Fibroblast of lung (primary cell): ENCODE measurements at regions not wholly inside any gene's neighbourhood (a gene's known extent, or its start where the extent isn't known, plus 50 kb on each side); places are given as distances from the start of the nearest gene placed in this dataset.

Experiments used
- DNase-seq, 2 donors: peaks; one replicate each; pipeline versions ENCODE4 v3.0.0 to v3.0.0-alpha.2; 2010; ENCODE audit warnings: low read depth in 2 of 2
- H2AFZ ChIP-seq: 2 replicates; pipeline ENCODE4 v1.5.1; 2012; ENCODE audit warnings: low read length, control low read depth, inconsistent platforms
- H3K27ac ChIP-seq: 2 replicates; pipeline ENCODE4 v1.5.1; 2011; ENCODE audit warnings: low read length, control low read depth; ENCODE audit not compliant: insufficient read depth
- H3K27me3 ChIP-seq: 2 replicates; pipeline ENCODE4 v1.5.1; 2011; ENCODE audit warnings: mild to moderate bottlenecking, low read length; ENCODE audit not compliant: control insufficient read depth, insufficient read depth
- H3K36me3 ChIP-seq: 2 replicates; pipeline ENCODE4 v1.5.1; 2011; ENCODE audit warnings: low read length; ENCODE audit not compliant: control insufficient read depth, insufficient read depth
- H3K4me1 ChIP-seq: 2 replicates; pipeline ENCODE4 v1.5.1; 2011; ENCODE audit warnings: low read length; ENCODE audit not compliant: control insufficient read depth, insufficient read depth; ENCODE audit errors: extremely low read depth
- H3K4me2 ChIP-seq: 2 replicates; pipeline ENCODE4 v1.5.1; 2011; ENCODE audit warnings: low read length, control low read depth; ENCODE audit not compliant: insufficient read depth; ENCODE audit errors: extremely low read depth
- H3K4me3 ChIP-seq, 4 experiments: fragments of 200-600 bp in 1 of 4; sonication (generic) in 1 of 4; replicated peaks in 1 of 4; 2 replicates each; pipeline ENCODE4 v1.5.1; 2011 to 2016; ENCODE audit warnings: low read length in 4 of 4, low read depth in 3 of 4, mild to moderate bottlenecking in 3 of 4, control low read depth in 2 of 4, inconsistent platforms in 1 of 4, mixed read lengths in 1 of 4; ENCODE audit not compliant: insufficient read depth in 1 of 4; ENCODE audit errors: control extremely low read depth in 1 of 4
- H3K79me2 ChIP-seq: 2 replicates; pipeline ENCODE4 v1.5.1; 2012; ENCODE audit warnings: mild to moderate bottlenecking, low read length, inconsistent platforms; ENCODE audit not compliant: control insufficient read depth, insufficient read depth
- H3K9ac ChIP-seq: 2 replicates; pipeline ENCODE4 v1.5.1; 2011; ENCODE audit warnings: mild to moderate bottlenecking, low read length, control low read depth; ENCODE audit not compliant: insufficient read depth
- H3K9me3 ChIP-seq: 2 replicates; pipeline ENCODE4 v1.5.1; 2012; ENCODE audit warnings: low read depth, low read length; ENCODE audit not compliant: control insufficient read depth, insufficient read depth
- H4K20me1 ChIP-seq: 2 replicates; pipeline ENCODE4 v1.5.1; 2011; ENCODE audit warnings: low read length; ENCODE audit not compliant: control insufficient read depth, insufficient read depth; ENCODE audit errors: extremely low read depth
- EZH2 ChIP-seq: IDR thresholded peaks from 2 replicates; pipeline ENCODE4 v1.5.1; 2012; ENCODE audit warnings: low read length, control low read depth, mild to moderate bottlenecking; ENCODE audit errors: missing control alignments
- TF ChIP-seq, protein P1 (sequence below), 2 donors: IDR thresholded peaks in 1 of 2; conservative IDR thresholded peaks in 1 of 2; 1 replicate in 1 of 2; 2 replicates in 1 of 2; pipeline ENCODE4 v1.5.1; 2011 to 2012; ENCODE audit warnings: low read length in 2 of 2, control low read depth in 1 of 2, inconsistent platforms in 1 of 2, low read depth in 1 of 2, mild to moderate bottlenecking in 1 of 2

DNA sequence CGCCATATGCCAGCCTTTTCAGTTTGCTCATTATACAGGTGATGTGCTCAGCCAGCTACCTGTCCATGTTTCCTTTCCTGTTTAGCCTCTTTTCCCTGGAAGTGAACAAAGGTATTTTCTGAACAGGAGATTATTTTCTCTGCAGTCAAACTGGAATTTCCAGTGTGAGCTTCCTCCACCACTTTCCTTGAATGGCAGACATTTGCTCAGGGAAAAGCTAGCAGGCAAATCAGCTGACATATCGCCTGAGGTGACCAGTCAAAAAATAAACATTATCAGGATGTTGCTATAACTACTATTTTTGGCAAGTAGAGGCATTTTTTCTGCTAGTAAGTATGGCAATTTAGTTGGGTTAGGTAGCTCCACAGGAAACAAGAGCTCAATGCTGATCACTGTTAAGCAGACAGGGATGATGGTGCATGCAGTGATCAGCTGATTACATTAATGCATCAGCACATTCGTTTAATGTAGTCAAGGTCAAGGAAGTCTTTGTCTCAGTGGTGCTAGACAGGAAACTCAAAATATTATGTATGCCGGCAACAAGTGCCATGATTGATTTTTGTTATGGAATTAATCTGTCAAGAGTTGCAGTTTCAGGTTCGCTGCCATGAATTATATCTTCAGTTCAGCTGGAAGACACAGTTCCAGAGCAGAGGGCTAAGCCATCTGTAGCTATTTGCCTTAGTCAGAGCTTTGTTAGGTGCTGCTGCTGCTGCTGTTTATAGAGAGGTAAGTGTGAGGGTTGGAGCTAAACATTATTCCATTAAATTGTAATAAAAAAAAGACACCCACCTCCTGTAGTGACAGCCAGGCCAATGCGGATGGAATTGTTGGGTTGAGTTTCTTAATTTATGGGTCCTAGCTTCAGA is 179.7 kb upstream of the ST6GALNAC5 start:
- Histone ChIP-seq H3K9ac (no peak overlapping the region), H3K36me3 (no peaks in the 10 kb centered on the region)

DNA sequence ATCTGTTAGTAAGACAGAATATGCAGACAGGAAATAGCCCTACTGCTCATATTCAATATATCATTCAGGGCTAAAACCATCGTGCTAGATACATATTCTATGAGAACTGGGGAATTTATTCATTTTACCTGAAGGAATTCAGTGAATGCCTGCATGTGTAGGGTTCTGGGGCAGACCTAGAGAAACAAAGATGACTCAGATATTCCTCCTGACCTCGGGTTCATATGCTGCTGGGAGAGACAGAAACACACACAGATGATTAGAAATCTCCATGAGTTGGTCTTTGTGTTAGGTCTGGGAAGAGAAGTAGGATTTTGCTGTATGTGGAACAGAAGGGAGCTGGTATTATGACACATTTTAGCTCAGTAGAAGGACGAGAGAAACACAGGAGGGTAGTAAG is 176.5 kb upstream of the ST6GALNAC5 start:
- Histone ChIP-seq H3K36me3 (no peaks in the 10 kb centered on the region), H3K4me3 (no peak overlapping the region), H3K27ac (no peak overlapping the region), H3K9me3 (no peaks in the 10 kb centered on the region), H4K20me1 (no peaks in the 10 kb centered on the region), H3K4me2 (no peak overlapping the region), H3K9ac (no peak overlapping the region), H3K27me3 (no peaks in the 10 kb centered on the region), H3K79me2 (no peaks in the 10 kb centered on the region), H3K4me1 (no peaks in the 10 kb centered on the region), H2AFZ (no peak overlapping the region)
- TF ChIP-seq, protein P1, sequence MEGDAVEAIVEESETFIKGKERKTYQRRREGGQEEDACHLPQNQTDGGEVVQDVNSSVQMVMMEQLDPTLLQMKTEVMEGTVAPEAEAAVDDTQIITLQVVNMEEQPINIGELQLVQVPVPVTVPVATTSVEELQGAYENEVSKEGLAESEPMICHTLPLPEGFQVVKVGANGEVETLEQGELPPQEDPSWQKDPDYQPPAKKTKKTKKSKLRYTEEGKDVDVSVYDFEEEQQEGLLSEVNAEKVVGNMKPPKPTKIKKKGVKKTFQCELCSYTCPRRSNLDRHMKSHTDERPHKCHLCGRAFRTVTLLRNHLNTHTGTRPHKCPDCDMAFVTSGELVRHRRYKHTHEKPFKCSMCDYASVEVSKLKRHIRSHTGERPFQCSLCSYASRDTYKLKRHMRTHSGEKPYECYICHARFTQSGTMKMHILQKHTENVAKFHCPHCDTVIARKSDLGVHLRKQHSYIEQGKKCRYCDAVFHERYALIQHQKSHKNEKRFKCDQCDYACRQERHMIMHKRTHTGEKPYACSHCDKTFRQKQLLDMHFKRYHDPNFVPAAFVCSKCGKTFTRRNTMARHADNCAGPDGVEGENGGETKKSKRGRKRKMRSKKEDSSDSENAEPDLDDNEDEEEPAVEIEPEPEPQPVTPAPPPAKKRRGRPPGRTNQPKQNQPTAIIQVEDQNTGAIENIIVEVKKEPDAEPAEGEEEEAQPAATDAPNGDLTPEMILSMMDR (conservative IDR thresholded peaks at IDR 0.05 in 1 of 2, IDR thresholded peaks at IDR 0.05 in 1 of 2; ENCODE audit: low read depth in 1 of 2, low read length in 2 of 2): no peak
- no peak for TF ChIP-seq EZH2
- DNase-seq: peak in 1 of 2 donors; percentile 10

More for the DNA sequence above, 179.7 kb upstream of the ST6GALNAC5 start:
- TF ChIP-seq, protein P1 (conservative IDR thresholded peaks at IDR 0.05 in 1 of 2, IDR thresholded peaks at IDR 0.05 in 1 of 2; ENCODE audit: low read depth in 1 of 2, low read length in 2 of 2): no peak
- no peak for TF ChIP-seq EZH2
- Histone ChIP-seq H3K27ac (no peak overlapping the region), H3K79me2 (no peaks in the 10 kb centered on the region), H3K4me3 (no peak overlapping the region), H3K9me3 (no peaks in the 10 kb centered on the region), H2AFZ (no peak overlapping the region), H3K4me2 (no peak overlapping the region), H3K4me1 (no peaks in the 10 kb centered on the region), H4K20me1 (no peaks in the 10 kb centered on the region), H3K27me3 (no peaks in the 10 kb centered on the region)
- no peak for DNase-seq

DNA sequence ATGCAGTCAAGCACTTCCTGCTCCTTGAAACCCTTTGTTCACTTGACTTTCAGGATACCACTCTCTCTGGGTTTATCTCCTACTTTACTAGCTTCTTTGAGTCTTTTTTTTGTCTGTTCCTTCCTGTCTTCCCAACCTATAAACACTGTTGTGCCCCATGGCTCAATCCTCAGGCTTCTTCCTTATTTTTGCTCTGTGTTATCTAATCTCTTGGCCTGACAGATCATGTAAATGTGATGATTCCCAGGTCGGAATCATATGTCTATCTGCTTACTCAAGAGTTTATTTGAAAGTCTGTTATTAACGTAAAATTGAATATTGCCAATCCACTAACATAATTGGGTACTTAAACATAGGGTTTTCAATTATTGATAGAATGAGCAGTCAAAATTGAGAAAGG is 171.7 kb upstream of the ST6GALNAC5 start:
- H4K20me1 ChIP-seq: no peaks in the 10 kb centered on the region
- H3K4me3 ChIP-seq: no peak overlapping the region
- H2AFZ ChIP-seq: no peak overlapping the region
- H3K4me2 ChIP-seq: no peak overlapping the region
- H3K27ac ChIP-seq: no peak overlapping the region
- H3K9me3 ChIP-seq: no peaks in the 10 kb centered on the region
- H3K27me3 ChIP-seq: no peaks in the 10 kb centered on the region
- no peaks in the 10 kb centered on the region for H3K4me1 ChIP-seq
- no peaks in the 10 kb centered on the region for H3K36me3 ChIP-seq
- no peak for DNase-seq
- TF ChIP-seq EZH2: no peak
- TF ChIP-seq, protein P1 (conservative IDR thresholded peaks at IDR 0.05 in 1 of 2, IDR thresholded peaks at IDR 0.05 in 1 of 2; ENCODE audit: low read depth in 1 of 2, low read length in 2 of 2): no peak
- H3K79me2 ChIP-seq: no peaks in the 10 kb centered on the region
- H3K9ac ChIP-seq: no peak overlapping the region
